HG02943 (cell line): ENCODE measurements at regions not wholly inside any gene's neighbourhood (a gene's known extent, or its start where the extent isn't known, plus 50 kb on each side); places are given as distances from the start of the nearest gene placed in this dataset.

Source experiments
- ATAC-seq: cut with Tn5 transposase; IDR thresholded peaks from one replicate; pipeline ENCODE4 v1.9.1; 2021; ENCODE audit warnings: mild to moderate bottlenecking, low read depth, moderate library complexity; ENCODE audit not compliant: unreplicated experiment

DNA sequence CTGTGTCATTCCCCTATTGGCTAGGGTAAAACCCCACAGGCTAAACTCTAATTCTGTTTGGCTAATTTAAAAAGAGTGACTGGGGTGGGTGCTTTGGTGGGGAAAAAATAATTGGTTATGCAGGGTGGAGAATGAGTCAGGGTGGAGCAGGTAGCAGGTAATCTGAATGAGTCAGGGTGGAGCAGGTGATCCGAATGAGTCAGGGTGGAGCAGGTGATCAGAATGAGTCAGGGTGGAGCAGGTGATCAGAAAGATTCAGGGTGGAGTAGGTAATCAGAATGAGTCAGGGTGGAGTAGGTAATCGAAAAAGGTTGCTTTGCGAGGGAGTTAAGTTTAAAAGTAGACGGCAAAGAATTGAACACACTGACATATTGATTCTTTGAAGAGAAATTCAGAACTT, 1218.8 kb upstream of the ATXN8OS start:
- no peak for ATAC-seq

DNA sequence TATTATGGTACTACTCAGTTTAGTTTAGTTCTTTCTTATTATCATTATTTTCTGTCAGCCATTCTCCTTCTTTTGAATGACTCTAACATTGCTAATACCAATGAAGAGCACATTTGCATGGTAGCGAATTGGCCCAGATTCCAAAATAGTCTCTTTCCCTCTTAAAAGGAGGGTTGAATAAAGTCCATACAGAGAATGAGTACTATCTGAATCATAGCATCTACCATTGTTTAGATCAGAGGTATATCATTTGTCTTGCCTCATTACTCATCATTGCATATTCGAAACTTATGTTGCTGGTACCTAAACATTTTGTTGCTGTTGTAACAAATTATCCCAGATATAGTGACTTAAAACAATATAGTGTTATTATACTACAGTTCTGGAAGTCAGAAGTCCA, 1235.3 kb upstream of the ATXN8OS start:
- no peak for ATAC-seq

DNA sequence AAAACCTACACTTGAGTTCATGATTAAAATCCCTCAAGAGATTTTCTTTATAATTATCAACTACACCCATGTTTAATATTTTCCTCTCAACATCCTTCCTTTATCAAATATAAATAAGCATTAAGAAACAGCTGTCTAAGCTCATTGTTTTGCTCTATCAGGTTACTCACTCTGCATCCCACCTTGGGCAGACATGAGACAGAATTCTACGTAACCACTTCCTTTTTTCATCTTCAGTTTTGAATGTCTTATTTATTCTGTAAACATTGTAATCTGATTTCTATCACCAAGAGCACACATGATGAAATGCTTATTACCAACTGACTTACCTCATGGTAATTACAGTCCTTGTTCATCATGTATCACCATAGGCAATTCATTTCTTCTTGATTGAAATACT, 1256.6 kb upstream of the ATXN8OS start:
- ATAC-seq, result no peak

DNA sequence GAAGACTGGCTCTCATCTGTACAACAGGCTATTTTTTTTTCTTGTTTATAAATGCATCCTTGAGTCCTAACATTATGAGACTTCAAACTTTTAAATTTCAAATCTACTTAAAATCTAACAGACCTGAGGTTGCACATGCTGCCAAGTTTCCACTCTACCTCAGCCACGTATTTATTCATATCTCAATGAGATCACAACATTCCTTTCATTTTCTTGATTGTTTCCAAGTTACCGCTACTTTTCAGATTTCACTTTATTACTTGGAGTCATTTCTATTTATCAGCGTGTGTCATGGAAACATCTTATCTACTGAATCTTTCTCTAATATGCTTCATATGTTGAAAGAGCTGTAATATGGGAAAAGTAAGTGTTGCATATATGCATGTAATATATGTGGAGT, 1257.5 kb upstream of the ATXN8OS start:
- ATAC-seq, result no peak

DNA sequence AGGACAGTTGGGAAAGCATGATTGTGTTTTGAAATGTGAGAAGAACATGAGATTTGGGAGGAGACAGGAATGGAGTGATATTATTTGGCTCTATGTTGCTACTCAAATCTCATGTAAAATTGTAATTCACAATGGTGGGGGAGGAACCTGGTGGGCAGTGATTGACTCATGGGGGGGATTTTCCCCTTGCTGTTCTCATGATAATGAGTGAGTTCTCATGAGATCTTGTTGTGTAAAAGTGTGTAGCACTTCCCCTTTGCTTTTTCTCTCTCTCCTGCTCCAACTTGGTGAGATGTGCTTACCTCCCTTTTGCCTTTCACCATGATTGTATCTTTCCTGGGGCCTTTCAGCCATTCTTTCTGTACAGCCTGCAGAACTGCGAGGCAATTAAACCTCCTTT, 1261.0 kb upstream of the ATXN8OS start:
- ATAC-seq, result no peak

DNA sequence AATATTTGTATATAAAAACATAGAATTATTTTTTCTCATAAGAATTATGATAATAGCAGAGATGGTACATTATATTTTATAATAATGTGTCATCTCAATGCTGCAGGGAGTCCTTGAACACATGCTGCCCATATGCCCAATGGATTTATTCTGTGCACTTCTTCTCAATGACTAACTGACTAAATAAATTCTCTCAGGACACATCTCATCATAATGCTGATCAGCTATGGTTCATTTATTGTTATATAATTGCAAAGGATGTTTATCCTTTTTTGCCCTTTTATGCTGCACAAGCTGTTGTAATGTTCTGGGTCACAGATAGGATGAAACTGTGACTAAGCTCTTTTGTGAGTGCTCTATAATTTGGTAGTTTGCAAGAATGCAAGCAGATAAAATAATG, 1273.3 kb upstream of the ATXN8OS start:
- ATAC-seq, result no peak

DNA sequence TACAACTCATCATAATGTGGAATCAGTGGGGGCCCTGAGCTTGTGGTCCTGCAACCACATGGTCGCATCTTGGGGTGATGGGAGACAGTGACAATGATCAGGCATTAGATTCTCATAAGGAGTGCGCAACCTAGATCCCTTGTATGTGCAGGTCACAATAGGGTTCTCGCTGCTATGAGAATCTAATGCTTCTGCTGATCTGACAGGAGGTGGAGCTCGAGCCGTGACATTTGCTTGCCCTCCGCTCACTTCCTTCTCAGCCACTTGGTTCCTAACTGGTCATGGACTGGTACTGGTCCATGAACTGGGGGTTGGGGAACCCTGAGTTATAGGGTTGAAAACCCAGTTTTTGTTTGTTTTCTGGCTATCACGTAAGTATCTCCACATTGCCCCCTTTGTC, 1290.9 kb upstream of the ATXN8OS start:
- no peak for ATAC-seq

DNA sequence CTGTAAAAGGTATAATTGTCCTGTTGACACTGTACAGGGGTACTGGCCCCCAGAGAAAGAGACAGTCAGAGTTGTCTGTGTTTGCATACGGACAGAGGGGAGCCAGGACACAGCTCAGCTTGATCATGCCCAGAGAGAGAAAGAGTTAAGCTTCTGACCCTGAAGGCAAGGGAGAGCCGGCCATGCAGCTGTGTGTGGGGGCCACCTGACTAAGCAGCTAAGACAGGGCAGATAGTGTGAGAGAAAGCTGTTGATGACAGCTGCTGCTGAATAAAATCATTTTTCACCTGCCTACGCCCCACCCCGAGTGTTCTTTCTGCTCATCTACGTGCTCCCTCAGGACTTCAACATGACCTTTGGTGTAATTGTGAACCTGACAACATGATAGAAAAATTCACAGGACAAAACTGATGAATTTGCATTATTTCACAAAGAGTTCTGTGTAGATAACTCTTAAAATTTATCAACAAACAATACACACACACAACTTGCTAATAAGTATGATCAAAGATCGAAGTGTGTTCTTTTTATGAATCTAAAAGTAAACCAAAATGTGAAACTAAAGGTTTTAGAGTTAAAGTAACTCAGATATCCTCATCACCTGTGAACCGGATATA, 1294.3 kb upstream of the ATXN8OS start:
- ATAC-seq, result no peak

DNA sequence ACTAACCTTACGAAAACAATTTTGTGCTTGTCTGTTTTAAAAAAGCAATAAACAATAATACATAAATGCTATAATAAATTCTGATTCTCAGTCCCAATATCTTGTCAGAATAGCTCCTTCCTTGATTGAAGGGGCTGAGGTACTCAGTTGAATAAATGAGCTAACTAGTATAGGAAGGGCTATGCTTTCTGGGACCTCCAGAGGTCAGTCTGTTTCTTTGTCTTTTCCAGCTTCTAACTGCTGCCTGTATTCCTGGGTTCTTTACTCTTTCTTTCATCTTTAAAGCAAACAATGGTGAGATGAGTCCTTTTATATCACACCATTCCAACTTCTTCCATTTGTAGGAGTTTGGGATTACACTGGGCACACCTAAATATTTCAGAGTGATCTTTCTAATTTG, 1297.0 kb upstream of the ATXN8OS start:
- ATAC-seq, result no peak

DNA sequence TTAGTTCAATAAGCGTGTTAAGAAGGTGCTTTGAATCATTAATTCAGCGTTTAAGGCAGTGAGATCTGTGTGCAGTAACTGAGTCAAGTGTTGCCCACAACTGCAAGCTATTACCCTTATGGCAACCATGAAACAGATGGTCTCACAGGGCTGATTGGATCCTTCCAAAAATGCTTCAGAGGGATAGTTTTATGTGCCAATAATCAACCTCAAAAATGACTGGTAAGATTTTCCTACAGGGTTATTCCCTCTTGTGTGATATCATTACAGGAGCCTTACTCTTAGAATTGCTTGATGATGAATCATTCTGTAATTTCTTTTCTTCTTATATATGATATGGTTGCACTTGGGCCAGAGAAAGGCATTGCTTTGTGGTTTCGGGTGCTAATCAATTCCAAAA, 1299.2 kb upstream of the ATXN8OS start:
- no peak for ATAC-seq

DNA sequence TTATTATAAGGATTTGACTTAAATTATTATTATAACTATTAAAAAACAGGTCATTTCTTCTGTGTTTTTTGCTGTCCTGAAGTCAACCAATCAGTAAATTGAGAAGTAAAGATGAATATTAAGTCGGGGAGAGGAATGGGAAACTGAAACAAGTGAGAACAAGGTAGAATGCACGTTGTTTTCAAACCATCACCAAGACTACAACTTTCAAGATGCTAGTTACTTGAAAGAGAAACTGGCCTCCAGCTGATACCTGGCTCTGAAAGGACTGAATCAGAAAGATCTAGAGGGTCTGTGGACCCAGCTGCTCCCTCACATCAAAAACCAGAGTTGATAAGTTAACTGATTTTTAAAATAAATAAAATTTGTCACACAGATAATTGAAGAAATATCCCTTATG, 1301.5 kb upstream of the ATXN8OS start:
- ATAC-seq, result no peak

DNA sequence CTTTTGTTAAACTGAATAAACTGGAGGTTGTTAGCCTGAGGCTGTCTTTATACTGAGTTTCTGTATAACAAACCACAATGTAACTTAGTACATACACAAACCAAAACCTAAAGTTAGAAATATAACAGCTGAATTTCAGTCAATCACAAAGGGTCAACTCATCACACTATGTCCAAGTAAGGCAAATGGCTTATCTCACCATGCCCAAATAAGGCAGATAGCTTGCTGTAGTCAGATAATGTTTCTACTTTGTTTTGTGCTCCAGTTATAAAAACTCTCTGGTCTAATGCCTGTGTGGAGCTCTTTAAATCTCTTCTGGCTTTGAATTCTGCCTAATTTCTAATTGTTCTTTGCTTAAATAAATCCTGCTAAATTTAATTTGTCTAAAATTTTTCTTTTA, 1323.4 kb upstream of the ATXN8OS start:
- no peak for ATAC-seq

DNA sequence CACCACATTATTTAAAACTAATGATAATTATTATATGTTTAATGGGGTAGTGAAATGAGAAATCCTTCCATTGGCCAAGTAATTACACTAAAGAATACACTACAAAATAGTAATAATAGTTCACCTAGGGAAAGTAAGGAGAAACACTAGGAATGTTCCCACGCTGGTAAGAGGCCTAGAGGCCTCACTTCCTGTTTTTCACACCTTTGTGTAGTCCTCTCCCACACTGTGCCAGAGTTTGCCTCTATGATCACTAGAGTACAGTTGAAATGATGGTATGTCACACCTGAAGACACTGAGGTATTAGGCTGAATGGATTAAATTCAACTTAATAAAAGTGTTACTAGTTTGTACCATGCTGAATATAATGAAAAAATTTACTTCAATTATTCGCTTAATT, 1348.0 kb upstream of the ATXN8OS start:
- ATAC-seq, result no peak

DNA sequence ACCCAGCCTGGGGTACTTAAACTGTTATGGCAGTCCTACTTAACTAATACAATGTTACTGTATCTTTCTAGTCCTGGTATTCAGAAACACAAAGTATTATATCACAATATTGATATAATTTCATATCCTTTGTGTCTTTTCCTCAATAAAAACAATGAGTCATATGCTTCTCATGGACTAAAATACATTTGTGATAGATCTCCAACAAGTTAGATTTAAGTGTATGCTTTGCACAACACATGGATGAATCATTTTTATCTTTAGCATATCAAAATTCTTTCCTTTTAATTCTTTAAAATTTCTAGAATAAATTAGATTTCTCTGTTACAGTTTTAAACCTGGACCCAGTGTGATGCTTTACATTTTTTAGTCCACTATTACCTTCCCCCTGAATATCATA, 1357.8 kb upstream of the ATXN8OS start:
- ATAC-seq, result no peak

DNA sequence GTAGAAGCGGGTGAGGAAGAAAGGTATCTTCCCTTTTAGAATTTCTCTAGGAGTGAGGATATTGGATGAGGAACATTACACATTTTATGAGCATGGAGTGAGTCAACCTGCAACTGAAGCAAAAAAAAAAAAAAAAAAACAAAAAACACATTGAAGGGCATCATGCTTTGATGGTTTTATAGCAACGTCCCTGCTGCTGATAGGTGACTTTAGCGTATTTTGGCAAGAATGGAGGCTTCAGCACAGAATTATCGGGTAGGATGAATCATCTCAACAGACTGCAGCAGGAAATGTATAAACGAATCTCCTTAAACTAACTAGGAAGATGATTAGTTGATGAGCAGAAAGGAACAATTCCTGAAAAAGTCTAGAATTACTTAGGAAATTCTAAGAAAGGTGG, 1359.6 kb upstream of the ATXN8OS start:
- no peak for ATAC-seq

DNA sequence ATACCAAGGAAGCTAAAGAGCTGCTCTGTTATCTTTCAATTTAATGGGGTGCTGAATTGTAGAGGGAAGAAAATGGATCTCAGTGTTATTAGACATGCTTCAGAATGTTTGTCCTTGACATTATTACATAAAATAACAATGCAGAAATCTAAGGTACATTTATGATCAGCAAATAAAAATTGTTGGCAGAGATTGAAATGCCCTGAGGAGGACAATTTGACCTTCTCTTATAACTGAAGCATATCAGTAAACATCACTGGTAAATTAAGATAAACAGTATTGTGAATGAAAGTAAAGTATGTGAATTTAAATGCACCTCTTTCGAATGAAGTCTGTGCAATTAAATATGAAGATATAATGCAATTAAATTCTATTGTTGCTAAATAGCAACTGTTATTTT, 1362.1 kb upstream of the ATXN8OS start:
- ATAC-seq, result no peak

DNA sequence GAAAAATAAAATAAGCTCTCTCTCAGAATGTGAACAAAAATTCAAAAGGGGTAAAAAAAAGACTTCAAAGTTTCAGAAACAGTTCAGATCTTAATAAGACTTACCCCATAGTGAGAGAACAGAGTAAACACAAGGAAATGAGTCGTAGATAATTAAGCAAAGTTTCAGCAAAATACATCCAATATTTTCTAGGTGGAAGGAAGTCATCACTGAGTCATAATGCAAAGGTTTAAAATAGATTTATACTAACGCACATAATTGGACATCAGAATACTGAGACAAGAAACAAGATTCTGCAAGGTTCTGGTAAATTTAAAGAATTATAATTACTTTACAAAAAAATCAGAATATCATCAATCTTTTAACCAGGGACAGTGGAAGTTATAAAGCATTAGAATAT, 1370.7 kb upstream of the ATXN8OS start:
- no peak for ATAC-seq

DNA sequence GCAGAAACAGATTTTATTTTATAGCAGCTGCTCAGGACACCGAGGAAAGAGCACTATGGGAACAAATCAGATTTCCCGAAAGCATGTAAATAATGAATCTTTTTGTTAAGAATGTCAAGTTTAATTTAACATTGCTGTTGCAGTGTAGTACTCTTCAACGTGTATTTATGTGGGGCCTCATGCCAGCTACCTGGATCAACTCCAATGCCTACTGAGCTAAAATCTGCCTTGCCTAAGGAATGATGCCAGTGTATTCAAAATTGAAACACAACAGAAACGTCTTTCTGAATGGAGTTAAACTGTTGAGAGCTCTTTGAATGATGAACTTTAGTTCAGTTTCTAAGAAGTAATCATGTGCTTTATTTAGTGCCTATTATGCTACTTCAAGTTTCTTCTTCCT, 1379.8 kb upstream of the ATXN8OS start:
- ATAC-seq, result no peak

DNA sequence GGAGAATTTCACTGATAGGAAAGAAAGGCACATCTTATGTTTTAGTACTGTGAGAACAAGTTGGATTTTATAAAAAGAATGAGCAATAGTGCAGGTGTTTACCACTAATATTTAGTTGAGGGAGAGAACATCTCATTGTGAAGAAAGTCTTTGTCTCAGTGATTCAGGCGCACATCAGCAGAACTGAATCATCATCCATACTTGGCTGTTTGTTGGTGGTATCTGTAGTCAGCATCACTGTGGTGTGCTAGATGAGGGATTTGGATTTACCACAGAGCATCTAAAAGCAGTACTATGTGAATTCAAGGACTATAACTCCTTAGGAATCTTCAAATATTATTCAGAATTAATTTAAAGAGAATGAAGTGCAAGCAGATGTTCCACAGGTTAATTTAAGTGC, 1380.5 kb upstream of the ATXN8OS start:
- no peak for ATAC-seq

DNA sequence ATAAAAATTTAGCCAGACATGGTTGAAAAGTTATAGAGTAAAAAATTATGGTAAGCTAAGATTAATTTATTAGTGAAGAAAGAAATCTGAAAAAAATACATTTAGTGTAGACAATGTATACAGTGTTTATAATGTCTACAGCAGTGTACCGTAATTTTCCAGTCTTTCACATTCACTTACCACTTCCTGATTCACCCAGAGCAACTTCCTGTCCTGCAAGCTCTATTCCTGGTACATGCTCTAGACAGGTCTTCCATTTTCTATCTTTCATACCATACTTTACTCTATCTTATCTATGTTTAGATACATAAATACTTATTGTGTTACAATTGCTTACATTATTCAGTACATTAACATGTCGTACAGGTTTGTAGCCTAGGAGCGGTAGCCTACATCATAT, 1387.8 kb upstream of the ATXN8OS start:
- no peak for ATAC-seq

DNA sequence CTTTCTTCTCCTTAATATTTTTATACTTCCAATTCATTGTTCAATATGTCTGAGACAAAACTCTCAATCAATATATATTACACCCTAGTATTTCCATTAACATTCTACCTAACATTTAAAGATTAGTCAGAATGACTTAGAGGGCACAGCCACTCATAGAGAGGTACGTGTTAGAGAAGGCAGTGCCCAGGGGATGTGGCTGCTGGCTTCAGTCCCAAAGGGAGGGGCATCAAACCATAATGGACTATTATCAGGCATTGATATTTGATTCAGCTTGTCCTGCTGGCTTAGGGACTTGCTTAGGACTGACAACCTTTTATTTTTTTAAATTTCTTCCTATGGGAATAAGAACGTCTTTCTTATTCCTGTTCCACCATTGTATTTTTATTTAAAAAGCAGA, 1392.0 kb upstream of the ATXN8OS start:
- no peak for ATAC-seq

DNA sequence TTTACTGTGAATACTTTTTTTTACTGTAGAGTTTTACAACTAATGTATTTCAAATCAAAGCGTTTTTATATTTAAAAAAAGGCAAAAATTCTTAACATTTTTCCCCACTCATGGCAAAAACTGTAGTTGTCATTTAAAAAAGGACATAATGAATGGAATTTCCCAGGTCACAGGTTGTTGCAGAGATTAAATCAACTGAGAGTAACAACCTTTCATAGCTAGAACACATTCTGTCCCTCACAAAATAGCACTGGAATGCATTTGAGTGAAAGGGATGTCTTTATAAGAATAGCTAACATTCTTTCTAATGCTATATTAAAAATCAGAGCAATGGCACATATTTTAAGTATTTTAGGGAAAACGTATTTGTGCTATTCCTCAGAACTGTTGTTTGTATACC, 1393.3 kb upstream of the ATXN8OS start:
- no peak for ATAC-seq

DNA sequence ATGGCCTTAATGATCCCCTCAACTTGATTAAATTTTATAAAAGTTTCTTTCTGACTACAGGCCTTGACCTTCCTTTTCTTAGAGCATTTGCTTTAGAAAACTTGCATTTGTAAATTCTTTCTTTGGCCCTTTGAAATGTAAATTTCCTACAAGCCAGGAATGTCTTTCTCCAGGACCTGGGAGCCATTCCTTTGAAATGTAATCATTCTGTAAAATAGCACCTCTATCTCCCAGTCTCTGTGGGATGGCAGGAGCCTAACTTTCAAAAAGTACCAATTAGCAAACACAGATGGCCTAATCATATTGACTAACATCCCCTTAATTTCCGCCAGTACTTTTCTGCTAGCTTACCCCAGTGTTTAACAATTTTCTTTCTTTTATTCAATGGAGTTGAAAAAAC, 1394.2 kb upstream of the ATXN8OS start:
- no peak for ATAC-seq
